ENCODE measurements at regions not wholly inside any gene's neighbourhood (a gene's known extent, or its start where the extent isn't known, plus 50 kb on each side); places are given as distances from the start of the nearest gene placed in this dataset.

GRCh38 chr10:1874533-1874932 lies 137.2 kb upstream of the ADARB2 start:
- H3K4me1 ChIP-seq (ENCODE audit: control insufficient read depth, insufficient read depth, low read length) = peaks cover 9% of the 10 kb centered on the region
- H3K9me3 ChIP-seq (ENCODE audit: control insufficient read depth, low read depth, low read length) = peaks cover 3% of the 10 kb centered on the region
- H3K27me3 ChIP-seq (ENCODE audit: control insufficient read depth, insufficient read depth, low read length) = no peaks in the 10 kb centered on the region
- no CpG with 5 or more reads among the region's 6 CpGs for WGBS (ENCODE audit: insufficient coverage, low lambda C conversion rate)
- no peak overlapping the region for H3K4me3 ChIP-seq (ENCODE audit: low read length)
- H3K36me3 ChIP-seq (ENCODE audit: control insufficient read depth, insufficient read depth, low read length) = no peaks in the 10 kb centered on the region
- DNase-seq = no peak
- peak overlapping the region; percentile 36 for H3K27ac ChIP-seq (ENCODE audit: low read length)

- WGBS (ENCODE audit: insufficient coverage, low lambda C conversion rate) = no CpG with 5 or more reads among the region's 7 CpGs
- DNase-seq = peak; percentile 80 to 87
- Histone ChIP-seq H3K36me3 (ENCODE audit: control insufficient read depth, insufficient read depth, low read length) (no peaks in the 10 kb centered on the region), H3K4me3 (ENCODE audit: low read length) (no peak overlapping the region), H3K4me1 (ENCODE audit: control insufficient read depth, insufficient read depth, low read length) (peaks cover 9% of the 10 kb centered on the region), H3K27ac (ENCODE audit: low read length) (peak overlapping the region; percentile 36), H3K27me3 (ENCODE audit: control insufficient read depth, insufficient read depth, low read length) (no peaks in the 10 kb centered on the region), H3K9me3 (ENCODE audit: control insufficient read depth, low read depth, low read length) (peaks cover 3% of the 10 kb centered on the region)
These were observed 136.5 kb upstream of the ADARB2 start for GRCh38 chr10:1873661-1874315.

GRCh38 chr10:1872151-1872726 lies 134.9 kb upstream of the ADARB2 start:
- H3K36me3 ChIP-seq (ENCODE audit: control insufficient read depth, insufficient read depth, low read length) = no peaks in the 10 kb centered on the region
- H3K9me3 ChIP-seq (ENCODE audit: control insufficient read depth, low read depth, low read length) = peaks cover 3% of the 10 kb centered on the region
- no CpG with 5 or more reads among the region's 7 CpGs for WGBS (ENCODE audit: insufficient coverage, low lambda C conversion rate)
- no peak for DNase-seq
- no peaks in the 10 kb centered on the region for H3K27me3 ChIP-seq (ENCODE audit: control insufficient read depth, insufficient read depth, low read length)
- no peak overlapping the region for H3K27ac ChIP-seq (ENCODE audit: low read length)
- H3K4me3 ChIP-seq (ENCODE audit: low read length) = no peak overlapping the region
- peaks cover 9% of the 10 kb centered on the region for H3K4me1 ChIP-seq (ENCODE audit: control insufficient read depth, insufficient read depth, low read length)

- Histone ChIP-seq H3K27ac (ENCODE audit: low read length) (no peak overlapping the region), H3K4me3 (ENCODE audit: low read length) (no peak overlapping the region), H3K4me1 (ENCODE audit: control insufficient read depth, insufficient read depth, low read length) (peaks cover 9% of the 10 kb centered on the region), H3K27me3 (ENCODE audit: control insufficient read depth, insufficient read depth, low read length) (no peaks in the 10 kb centered on the region), H3K9me3 (ENCODE audit: control insufficient read depth, low read depth, low read length) (peaks cover 3% of the 10 kb centered on the region), H3K36me3 (ENCODE audit: control insufficient read depth, insufficient read depth, low read length) (no peaks in the 10 kb centered on the region)
- DNase-seq = no peak
- no CpG with 5 or more reads among the region's 5 CpGs for WGBS (ENCODE audit: insufficient coverage, low lambda C conversion rate)
These were observed 133.2 kb upstream of the ADARB2 start for GRCh38 chr10:1870491-1870890.

GRCh38 chr10:1869861-1870260 lies 132.5 kb upstream of the ADARB2 start:
- Histone ChIP-seq H3K4me3 (ENCODE audit: low read length) (no peak overlapping the region), H3K9me3 (ENCODE audit: control insufficient read depth, low read depth, low read length) (peaks cover 3% of the 10 kb centered on the region), H3K4me1 (ENCODE audit: control insufficient read depth, insufficient read depth, low read length) (peaks cover 9% of the 10 kb centered on the region), H3K36me3 (ENCODE audit: control insufficient read depth, insufficient read depth, low read length) (no peaks in the 10 kb centered on the region), H3K27me3 (ENCODE audit: control insufficient read depth, insufficient read depth, low read length) (no peaks in the 10 kb centered on the region), H3K27ac (ENCODE audit: low read length) (no peak overlapping the region)
- WGBS (ENCODE audit: insufficient coverage, low lambda C conversion rate) = no CpG with 5 or more reads among the region's 13 CpGs
- no peak for DNase-seq

GRCh38 chr10:1860351-1860750 lies 123.0 kb upstream of the ADARB2 start:
- H3K9me3 ChIP-seq (ENCODE audit: control insufficient read depth, low read depth, low read length) = no peaks in the 10 kb centered on the region
- DNase-seq = no peak
- no peak overlapping the region for H3K27ac ChIP-seq (ENCODE audit: low read length)
- no peaks in the 10 kb centered on the region for H3K36me3 ChIP-seq (ENCODE audit: control insufficient read depth, insufficient read depth, low read length)
- H3K4me3 ChIP-seq (ENCODE audit: low read length) = no peak overlapping the region
- no CpG with 5 or more reads among the region's 5 CpGs for WGBS (ENCODE audit: insufficient coverage, low lambda C conversion rate)
- H3K4me1 ChIP-seq (ENCODE audit: control insufficient read depth, insufficient read depth, low read length) = no peaks in the 10 kb centered on the region
- H3K27me3 ChIP-seq (ENCODE audit: control insufficient read depth, insufficient read depth, low read length) = no peaks in the 10 kb centered on the region

GRCh38 chr10:1858547-1858946 lies 121.2 kb upstream of the ADARB2 start:
- Histone ChIP-seq H3K4me3 (ENCODE audit: low read length) (no peak overlapping the region), H3K4me1 (ENCODE audit: control insufficient read depth, insufficient read depth, low read length) (no peaks in the 10 kb centered on the region), H3K9me3 (ENCODE audit: control insufficient read depth, low read depth, low read length) (no peaks in the 10 kb centered on the region), H3K27ac (ENCODE audit: low read length) (no peak overlapping the region), H3K27me3 (ENCODE audit: control insufficient read depth, insufficient read depth, low read length) (no peaks in the 10 kb centered on the region), H3K36me3 (ENCODE audit: control insufficient read depth, insufficient read depth, low read length) (no peaks in the 10 kb centered on the region)
- WGBS (ENCODE audit: insufficient coverage, low lambda C conversion rate) = no CpG with 5 or more reads among the region's 7 CpGs
- DNase-seq = no peak

GRCh38 chr10:1858048-1858447 lies 120.7 kb upstream of the ADARB2 start:
- Histone ChIP-seq H3K9me3 (ENCODE audit: control insufficient read depth, low read depth, low read length) (no peaks in the 10 kb centered on the region), H3K27ac (ENCODE audit: low read length) (no peak overlapping the region), H3K4me1 (ENCODE audit: control insufficient read depth, insufficient read depth, low read length) (no peaks in the 10 kb centered on the region), H3K36me3 (ENCODE audit: control insufficient read depth, insufficient read depth, low read length) (no peaks in the 10 kb centered on the region), H3K27me3 (ENCODE audit: control insufficient read depth, insufficient read depth, low read length) (no peaks in the 10 kb centered on the region), H3K4me3 (ENCODE audit: low read length) (no peak overlapping the region)
- WGBS (ENCODE audit: insufficient coverage, low lambda C conversion rate) = 40% methylated on average over 2 of the region's 8 CpGs
- no peak for DNase-seq

GRCh38 chr10:1855911-1856310 lies 118.6 kb upstream of the ADARB2 start:
- Histone ChIP-seq H3K4me1 (ENCODE audit: control insufficient read depth, insufficient read depth, low read length) (no peaks in the 10 kb centered on the region), H3K9me3 (ENCODE audit: control insufficient read depth, low read depth, low read length) (no peaks in the 10 kb centered on the region), H3K4me3 (ENCODE audit: low read length) (no peak overlapping the region), H3K36me3 (ENCODE audit: control insufficient read depth, insufficient read depth, low read length) (no peaks in the 10 kb centered on the region), H3K27ac (ENCODE audit: low read length) (no peak overlapping the region), H3K27me3 (ENCODE audit: control insufficient read depth, insufficient read depth, low read length) (no peaks in the 10 kb centered on the region)
- no peak for DNase-seq
- WGBS (ENCODE audit: insufficient coverage, low lambda C conversion rate) = 60% methylated on average over 1 of the region's 8 CpGs

GRCh38 chr10:1854271-1854670 lies 116.9 kb upstream of the ADARB2 start:
- H3K4me1 ChIP-seq (ENCODE audit: control insufficient read depth, insufficient read depth, low read length) = no peaks in the 10 kb centered on the region
- DNase-seq = no peak
- H3K27me3 ChIP-seq (ENCODE audit: control insufficient read depth, insufficient read depth, low read length) = no peaks in the 10 kb centered on the region
- no peak overlapping the region for H3K27ac ChIP-seq (ENCODE audit: low read length)
- H3K36me3 ChIP-seq (ENCODE audit: control insufficient read depth, insufficient read depth, low read length) = no peaks in the 10 kb centered on the region
- H3K4me3 ChIP-seq (ENCODE audit: low read length) = no peak overlapping the region
- no CpG with 5 or more reads among the region's 7 CpGs for WGBS (ENCODE audit: insufficient coverage, low lambda C conversion rate)
- H3K9me3 ChIP-seq (ENCODE audit: control insufficient read depth, low read depth, low read length) = no peaks in the 10 kb centered on the region

GRCh38 chr10:1853801-1854200 lies 116.5 kb upstream of the ADARB2 start:
- Histone ChIP-seq H3K27ac (ENCODE audit: low read length) (no peak overlapping the region), H3K4me1 (ENCODE audit: control insufficient read depth, insufficient read depth, low read length) (no peaks in the 10 kb centered on the region), H3K27me3 (ENCODE audit: control insufficient read depth, insufficient read depth, low read length) (no peaks in the 10 kb centered on the region), H3K9me3 (ENCODE audit: control insufficient read depth, low read depth, low read length) (no peaks in the 10 kb centered on the region), H3K36me3 (ENCODE audit: control insufficient read depth, insufficient read depth, low read length) (no peaks in the 10 kb centered on the region), H3K4me3 (ENCODE audit: low read length) (no peak overlapping the region)
- DNase-seq = no peak
- WGBS (ENCODE audit: insufficient coverage, low lambda C conversion rate) = 100% methylated on average over 3 of the region's 12 CpGs

Measured in large intestine (tissue), 3 donors.